K562 (cell line): ENCODE measurements at regions not wholly inside any gene's neighbourhood (a gene's known extent, or its start where the extent isn't known, plus 50 kb on each side); places are given as distances from the start of the nearest gene placed in this dataset.
A peak's percentile ranks its signal among the peaks of the same experiment; 100 is the strongest.

ENCODE experiments used
- ATAC-seq: fragments of 200-7000 bp; cut with Tn5 transposase; 3 replicates; pipeline ENCODE4 v1.9.1; 2020; ENCODE audit warnings: moderate library complexity
- BruUV-seq: library from RNA; stranded (reverse); fragments of 400-500 nt; replicated peaks from 2 replicates; lab custom pipeline; 2021; lab: Mats Ljungman, UMichigan
- CTCF ChIA-PET: fragments of 300-600 bp; formaldehyde crosslinking; extraction: SDS; loops from one replicate; lab custom pipeline; 2021; ENCODE audit warnings: low intra/inter-chr PET ratio; lab: Yijun Ruan, JAX
- POLR2A ChIA-PET: fragments of 300-600, 350-650 bp; sonication (Branson Sonifier 250); formaldehyde crosslinking; extraction: SDS; loops from one replicate; lab custom pipeline; 2021; ENCODE audit warnings: antibody characterized with exemption, inconsistent platforms; lab: Yijun Ruan, JAX
- DNase-seq, 4 experiments: peaks; one replicate each; pipeline versions ENCODE4 v3.0.0 to v3.0.0-alpha.2; 2011 to 2018; ENCODE audit warnings: low spot score in 3 of 4, mixed read lengths in 3 of 4; ENCODE audit errors: extremely low read depth in 1 of 4
- FAIRE-seq: peaks from 2 replicates; lab custom pipeline; 2011; peaks lifted over from hg19 to GRCh38; lab: Jason Lieb, UNC
- H2AFZ ChIP-seq: 2 replicates; pipeline ENCODE4 v1.6.0; 2011; ENCODE audit warnings: low read depth, low read length, control low read depth, inconsistent platforms
- H3K27ac ChIP-seq: fragments of 200-600 bp; 3 replicates; pipeline ENCODE4 v1.8.0; 2011; ENCODE audit warnings: low read depth, mild to moderate bottlenecking, control low read depth, inconsistent platforms, low read length, moderate library complexity, mixed read lengths; ENCODE audit errors: extremely low read depth
- H3K27me3 ChIP-seq, 2 experiments: fragments of 300-600 bp in 1 of 2; 2 replicates in 1 of 2; 3 replicates in 1 of 2; pipeline versions ENCODE4 v1.6.0 to v1.8.0; 2011; ENCODE audit warnings: inconsistent platforms in 2 of 2, low read length in 2 of 2, mild to moderate bottlenecking in 1 of 2, mixed read lengths in 1 of 2, moderate library complexity in 1 of 2; ENCODE audit not compliant: control insufficient read depth in 2 of 2, insufficient read depth in 2 of 2
- H3K36me3 ChIP-seq: fragments of 300-600 bp; 3 replicates; pipeline ENCODE4 v1.8.0; 2011; ENCODE audit warnings: mild to moderate bottlenecking, low read length, inconsistent platforms; ENCODE audit not compliant: control insufficient read depth, insufficient read depth
- H3K4me1 ChIP-seq, 2 experiments: fragments of 200-600 bp in 1 of 2; replicated peaks in 1 of 2; 2 replicates in 1 of 2; 3 replicates in 1 of 2; pipeline versions ENCODE4 v1.5.1 to v1.8.0; 2011; ENCODE audit warnings: inconsistent platforms in 2 of 2, low read length in 2 of 2, mild to moderate bottlenecking in 1 of 2, mixed read lengths in 1 of 2, moderate library complexity in 1 of 2; ENCODE audit not compliant: control insufficient read depth in 2 of 2, insufficient read depth in 2 of 2
- H3K4me2 ChIP-seq: 2 replicates; pipeline ENCODE4 v1.6.1; 2011; ENCODE audit warnings: low read length, control low read depth, inconsistent platforms, mixed read lengths; ENCODE audit not compliant: insufficient read depth
- H3K4me3 ChIP-seq: fragments of 200-600 bp; sonication (generic), shearing (Covaris generic); 2 replicates; pipeline ENCODE4 v1.5.1; 2016; ENCODE audit warnings: control low read depth, inconsistent platforms
- H3K79me2 ChIP-seq: fragments of 200-600 bp; 3 replicates; pipeline ENCODE4 v1.8.0; 2011; ENCODE audit warnings: low read length, inconsistent platforms; ENCODE audit not compliant: control insufficient read depth, insufficient read depth
- H3K9ac ChIP-seq, 2 experiments: 2 replicates each; pipeline versions ENCODE4 v1.6.0 to v1.6.1; 2011; ENCODE audit warnings: low read depth in 2 of 2, low read length in 2 of 2, control low read depth in 1 of 2, inconsistent platforms in 1 of 2, mild to moderate bottlenecking in 1 of 2, mixed read lengths in 1 of 2; ENCODE audit not compliant: insufficient read depth in 1 of 2
- H3K9me1 ChIP-seq: one replicate; pipeline ENCODE4 v1.6.0; 2011; ENCODE audit warnings: inconsistent platforms, mild to moderate bottlenecking, low read length, moderate library complexity; ENCODE audit not compliant: control insufficient read depth, insufficient read depth
- H3K9me3 ChIP-seq: replicated peaks from 2 replicates; pipeline ENCODE4 v1.5.1; 2011; ENCODE audit warnings: low read depth, low read length, inconsistent platforms; ENCODE audit not compliant: control insufficient read depth, insufficient read depth
- H4K20me1 ChIP-seq: replicated peaks from 2 replicates; pipeline ENCODE4 v1.6.1; 2011; ENCODE audit warnings: low read length, inconsistent platforms, mixed read lengths; ENCODE audit not compliant: control insufficient read depth, insufficient read depth
- BACH1 ChIP-seq: fragments of 200-800 bp; sonication (Bioruptor generic); IDR thresholded peaks from 2 replicates; pipeline ENCODE4 v1.6.1; 2016; ENCODE audit warnings: missing genetic modification characterization, missing compliant biosample characterization
- CHD2 ChIP-seq: IDR thresholded peaks from 2 replicates; pipeline ENCODE4 v1.6.1; 2011; ENCODE audit warnings: low read depth, low read length
- ELF2 ChIP-seq: fragments of 250-450 bp; sonication (Bioruptor Pico); IDR thresholded peaks from 2 replicates; pipeline ENCODE4 v1.5.0; 2021; ENCODE audit warnings: mild to moderate bottlenecking
- FOXO4 ChIP-seq: fragments of 450-650 bp; formaldehyde crosslinking; IDR thresholded peaks from 2 replicates; pipeline ENCODE4 v1.4.0; 2020; ENCODE audit warnings: mild to moderate bottlenecking, moderate library complexity
- L3MBTL2 ChIP-seq: fragments of 450-650 bp; IDR thresholded peaks from 2 replicates; pipeline ENCODE4 v1.6.1; 2016; ENCODE audit warnings: mild to moderate bottlenecking, moderate library complexity
- MBD2 ChIP-seq: sonication (generic); IDR thresholded peaks from 2 replicates; pipeline ENCODE4 v1.6.1; 2016; ENCODE audit warnings: low read depth, borderline replicate concordance
- NFIC ChIP-seq: fragments of 450-650 bp; IDR thresholded peaks from 2 replicates; pipeline ENCODE4 v1.6.1; 2017; ENCODE audit warnings: mild to moderate bottlenecking, inconsistent platforms
- NR1H2 ChIP-seq: sonication (generic); formaldehyde crosslinking; IDR thresholded peaks from 2 replicates; pipeline ENCODE4 v1.4.0; 2020; ENCODE audit warnings: mild to moderate bottlenecking, missing genetic modification reagents
- POLR2B ChIP-seq: fragments of 450-650 bp; IDR thresholded peaks from 2 replicates; pipeline ENCODE4 v1.6.1; 2018; ENCODE audit warnings: low read depth; ENCODE audit not compliant: partially characterized antibody
- PTRF ChIP-seq: fragments of 450-650 bp; IDR thresholded peaks from 2 replicates; pipeline ENCODE4 v1.6.1; 2016; ENCODE audit warnings: mild to moderate bottlenecking, missing genetic modification characterization, missing compliant biosample characterization
- SLC30A9 ChIP-seq: fragments of 250-450 bp; sonication (Bioruptor Pico); IDR thresholded peaks from 2 replicates; pipeline ENCODE4 v1.8.0; 2022; ENCODE audit warnings: mild to moderate bottlenecking, moderate library complexity
- SMAD1 ChIP-seq: fragments of 150-350 bp; IDR thresholded peaks from 2 replicates; pipeline ENCODE4 v1.6.1; 2014; ENCODE audit warnings: low read length, low read depth; ENCODE audit not compliant: partially characterized antibody
- ZNF282 ChIP-seq: sonication (generic); formaldehyde crosslinking; IDR thresholded peaks from 2 replicates; pipeline ENCODE4 v1.8.1; 2023; ENCODE audit warnings: missing genetic modification reagents
- ZNF511 ChIP-seq: sonication (generic); formaldehyde crosslinking; IDR thresholded peaks from 2 replicates; pipeline ENCODE4 v1.8.0; 2022; ENCODE audit warnings: mild to moderate bottlenecking, missing genetic modification reagents
- ZNF740 ChIP-seq, 3 experiments: fragments of 200-800 bp in 1 of 3; sonication (Bioruptor generic) in 1 of 3; sonication (generic) in 1 of 3; formaldehyde crosslinking in 1 of 3; IDR thresholded peaks; 2 replicates each; pipeline versions ENCODE4 v1.6.1 to v1.8.0; 2016 to 2022; ENCODE audit warnings: mild to moderate bottlenecking in 2 of 3, missing compliant biosample characterization in 2 of 3, missing genetic modification characterization in 2 of 3, missing genetic modification reagents in 1 of 3
- ZNF77 ChIP-seq: fragments of 250-450 bp; sonication (Bioruptor Pico); IDR thresholded peaks from 2 replicates; pipeline ENCODE4 v1.5.0; 2020
- ZNF79 ChIP-seq: fragments of 250-450 bp; sonication (Bioruptor Pico); IDR thresholded peaks from 2 replicates; pipeline ENCODE4 v1.4.0; 2020; ENCODE audit warnings: low read depth, mild to moderate bottlenecking, moderate library complexity
- WGBS: fragments of 100-300 bp; shearing (Covaris generic); methylation state at CpG from one replicate; pipeline ENCODE4 v1.1.6; 2016; ENCODE audit warnings: low coverage, mixed read lengths; ENCODE audit not compliant: insufficient coverage; ENCODE audit errors: missing lambda C conversion rate; 5-methylcytosine and 5-hydroxymethylcytosine counted together
- in situ Hi-C: fragments of 300-500 bp; cut with MboI; formaldehyde crosslinking; loops from 4 replicates; pipeline ENCODE4 v1.15.0; 2018; ENCODE audit warnings: inconsistent platforms, mixed read lengths
- intact Hi-C: fragments of 100-400 bp; cut with micrococcal nuclease; formaldehyde crosslinking; loops from 2 replicates; pipeline ENCODE4 v1.14.2; 2022

- TF ChIP-seq ZNF77 (CRISPR knock-in tag) (no peak), SLC30A9 (CRISPR knock-in tag) (no peak), CHD2 (no peak)
- TF ChIP-seq, all 486 proteins: peak for 0
Observed at GRCh38 chr17:79305376-79305767, 230.7 kb downstream of the ENGASE start (continued).

- Histone ChIP-seq H3K9me3 (no peaks in the 10 kb centered on the region), H3K4me1 (peaks cover 2 to 12% of the 10 kb centered on the region in 2 experiments; a peak in 3 of 5 replicates), H3K27me3 (peaks cover 8 to 51% of the 10 kb centered on the region in 2 experiments), H3K4me3 (no peak overlapping the region), H4K20me1 (peaks cover 19% of the 10 kb centered on the region; the same call in 1 of the 2 replicates), H3K9ac (no peak overlapping the region), H2AFZ (no peak overlapping the region), H3K79me2 (no peaks in the 10 kb centered on the region), H3K27ac (no peak overlapping the region), H3K9me1 (no peaks in the 10 kb centered on the region), H3K4me2 (no peak overlapping the region), H3K36me3 (no peaks in the 10 kb centered on the region)
- no peak for FAIRE-seq
- ChIA-PET POLR2A (interaction anchor here (0.7 kb wide), 1 partner anchor 21 kb away, joined by 3 read pairs; no protein-coding TSS in a partner anchor), CTCF (no interaction called here)
- WGBS: 7% methylated on average over 13 of the region's 13 CpGs
- in situ Hi-C loops: no loop called here
- intact Hi-C loops: no loop called here
- no peak for TF ChIP-seq NR1H2 (CRISPR knock-in tag)
- no peak for TF ChIP-seq FOXO4 (CRISPR knock-in tag)
- no peak for TF ChIP-seq ELF2 (CRISPR knock-in tag)
- no peak for TF ChIP-seq MBD2
- TF ChIP-seq L3MBTL2: no peak
- no peak for TF ChIP-seq POLR2B
- no peak for TF ChIP-seq NFIC
- no peak for TF ChIP-seq PTRF
- no peak for TF ChIP-seq ZNF511
- no peak for TF ChIP-seq SMAD1
- TF ChIP-seq ZNF282 (CRISPR knock-in tag): no peak
- TF ChIP-seq ZNF740 (CRISPR knock-in tag; IDR thresholded peaks at IDR 0.05): no peak
- no peak for TF ChIP-seq ZNF740 (tag; IDR thresholded peaks at IDR 0.05)
- no peak for TF ChIP-seq BACH1
- no peak for TF ChIP-seq ZNF79 (CRISPR knock-in tag)
- DNase-seq: peak in 3 of 4 experiments; percentile 4 to 16 (median 14)
- ATAC-seq: no peak
- BruUV-seq: no TSS peak
Observed at GRCh38 chr17:79304884-79305283, 230.3 kb downstream of the ENGASE start.
